ENCODE measurements at regions not wholly inside any gene's neighbourhood (a gene's known extent, or its start where the extent isn't known, plus 50 kb on each side); places are given as distances from the start of the nearest gene placed in this dataset.
A peak's percentile ranks its signal among the peaks of the same experiment; 100 is the strongest.

- Mint-ChIP-seq H3K27me3 (no peaks in the 10 kb centered on the region), H3K4me1 (ENCODE audit: unreplicated experiment) (peaks cover 40% of the 10 kb centered on the region), H3K9me3 (peaks cover 9% of the 10 kb centered on the region), H3K36me3 (peaks cover 7% of the 10 kb centered on the region), H3K4me3 (peak overlapping the region; percentile 90), H3K27ac (peak overlapping the region; percentile 94)
- no peak for TF ChIP-seq CTCF (conservative IDR thresholded peaks at IDR 0.05)
- no peak for DNase-seq (ENCODE audit: extremely low spot score, unreplicated experiment)
These were observed 464.5 kb downstream of the USP25 start for GRCh38 chr21:16194095-16194787.

- H3K9me3 Mint-ChIP-seq, result peaks cover 15% of the 10 kb centered on the region
- H3K4me1 Mint-ChIP-seq (ENCODE audit: unreplicated experiment), result peaks cover 40% of the 10 kb centered on the region
- peak overlapping the region; percentile 94 for H3K27ac Mint-ChIP-seq
- H3K27me3 Mint-ChIP-seq, result no peaks in the 10 kb centered on the region
- H3K4me3 Mint-ChIP-seq, result peak overlapping the region; percentile 90
- H3K36me3 Mint-ChIP-seq, result peaks cover 14% of the 10 kb centered on the region
- no peak for DNase-seq (ENCODE audit: extremely low spot score, unreplicated experiment)
- TF ChIP-seq CTCF (conservative IDR thresholded peaks at IDR 0.05), result no peak
These were observed 465.2 kb downstream of the USP25 start for GRCh38 chr21:16194788-16195537.

- Mint-ChIP-seq H3K4me1 (ENCODE audit: unreplicated experiment) (peaks cover 40% of the 10 kb centered on the region), H3K9me3 (peaks cover 15% of the 10 kb centered on the region), H3K4me3 (peak overlapping the region; percentile 90), H3K36me3 (peaks cover 19% of the 10 kb centered on the region), H3K27ac (peak overlapping the region; percentile 94), H3K27me3 (no peaks in the 10 kb centered on the region)
- no peak for DNase-seq (ENCODE audit: extremely low spot score, unreplicated experiment)
- no peak for TF ChIP-seq CTCF (conservative IDR thresholded peaks at IDR 0.05)
These were observed 465.7 kb downstream of the USP25 start for GRCh38 chr21:16195538-16195910.

GRCh38 chr21:16196001-16196400 lies 466.2 kb downstream of the USP25 start:
- TF ChIP-seq CTCF (conservative IDR thresholded peaks at IDR 0.05), result no peak
- peak overlapping the region; percentile 94 for H3K27ac Mint-ChIP-seq

GRCh38 chr21:16198546-16198945 lies 468.8 kb downstream of the USP25 start:
- Mint-ChIP-seq H3K27me3 (no peaks in the 10 kb centered on the region), H3K27ac (no peak overlapping the region), H3K36me3 (peaks cover 38% of the 10 kb centered on the region), H3K9me3 (peaks cover 15% of the 10 kb centered on the region), H3K4me1 (ENCODE audit: unreplicated experiment) (peaks cover 35% of the 10 kb centered on the region), H3K4me3 (peak overlapping the region; percentile 55)
- TF ChIP-seq CTCF (conservative IDR thresholded peaks at IDR 0.05), result no peak
- no peak for DNase-seq (ENCODE audit: extremely low spot score, unreplicated experiment)

More at GRCh38 chr21:16196001-16196400, 466.2 kb downstream of the USP25 start:
- Mint-ChIP-seq H3K4me3 (peak overlapping the region; percentile 87), H3K4me1 (ENCODE audit: unreplicated experiment) (peaks cover 40% of the 10 kb centered on the region), H3K27me3 (no peaks in the 10 kb centered on the region), H3K36me3 (peaks cover 24% of the 10 kb centered on the region), H3K9me3 (peaks cover 12% of the 10 kb centered on the region)
- DNase-seq (ENCODE audit: extremely low spot score, unreplicated experiment), result no peak

Data from type B pancreatic cell (in vitro differentiated cells).